GM10266 (cell line): ENCODE measurements at regions not wholly inside any gene's neighbourhood (a gene's known extent, or its start where the extent isn't known, plus 50 kb on each side); places are given as distances from the start of the nearest gene placed in this dataset.

Source experiments
- DNase-seq: peaks from one replicate; pipeline ENCODE4 v3.0.0; 2012; ENCODE audit errors: extremely low spot score
- CTCF ChIP-seq: IDR thresholded peaks from 2 replicates; pipeline ENCODE4 v1.5.1; 2012; ENCODE audit warnings: mild to moderate bottlenecking, low read depth; ENCODE audit not compliant: control insufficient read depth, insufficient read depth; ENCODE audit errors: missing control alignments

DNA sequence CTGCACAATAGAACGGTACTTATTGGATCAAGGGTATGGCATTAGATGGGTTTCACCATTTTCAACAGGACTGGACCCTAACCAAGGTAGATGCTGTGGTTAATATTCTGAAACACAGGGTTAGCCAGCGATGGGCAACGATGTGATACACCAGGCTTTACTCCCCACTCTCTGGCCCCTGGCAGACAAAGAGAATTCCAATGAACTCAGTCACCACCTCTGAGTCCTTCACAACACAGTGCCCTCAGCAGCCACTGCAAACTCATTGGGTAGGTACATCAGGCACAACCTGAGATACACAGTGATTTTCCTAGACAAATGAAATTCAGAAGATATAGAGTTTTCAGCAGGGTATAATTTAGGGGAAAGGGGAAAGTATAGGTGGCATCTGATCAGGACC, 634.5 kb downstream of the ZEB2 start:
- DNase-seq, result no peak
- no peak for TF ChIP-seq CTCF

GRCh38 chr2:143881246-143881645, 638.7 kb downstream of the ZEB2 start:
- DNase-seq, result no peak
- no peak for TF ChIP-seq CTCF

DNA sequence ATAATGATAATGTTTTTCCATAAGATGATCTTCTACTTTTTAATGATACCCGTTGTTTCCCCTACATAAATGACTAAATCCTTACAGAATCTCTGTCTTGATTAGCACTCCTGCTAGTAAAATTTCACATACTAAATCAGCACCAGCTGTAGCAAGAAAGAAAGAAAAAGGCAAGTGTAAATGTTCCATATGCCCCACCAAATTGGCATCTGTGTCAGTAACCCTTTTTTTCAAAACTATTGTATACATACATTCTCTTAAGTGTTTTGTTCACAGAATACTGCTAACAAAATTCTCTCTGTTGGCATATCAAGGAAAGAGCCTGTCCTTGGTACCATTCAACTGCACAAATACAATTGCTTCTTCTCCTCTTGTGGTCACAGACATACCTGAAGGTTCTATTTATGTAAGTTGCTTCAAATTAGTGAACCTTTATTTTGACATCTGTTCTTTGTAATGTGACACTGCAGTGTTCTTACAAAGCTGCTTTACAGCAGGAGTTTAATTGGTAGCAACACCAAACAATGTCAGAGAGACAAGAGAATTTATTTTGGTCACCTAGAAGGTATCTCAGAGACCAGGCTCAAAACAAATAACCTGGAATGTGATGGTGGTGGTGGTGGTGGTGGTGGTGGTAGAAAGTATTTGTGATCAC, 641.9 kb downstream of the ZEB2 start:
- TF ChIP-seq CTCF, result no peak
- no peak for DNase-seq

DNA sequence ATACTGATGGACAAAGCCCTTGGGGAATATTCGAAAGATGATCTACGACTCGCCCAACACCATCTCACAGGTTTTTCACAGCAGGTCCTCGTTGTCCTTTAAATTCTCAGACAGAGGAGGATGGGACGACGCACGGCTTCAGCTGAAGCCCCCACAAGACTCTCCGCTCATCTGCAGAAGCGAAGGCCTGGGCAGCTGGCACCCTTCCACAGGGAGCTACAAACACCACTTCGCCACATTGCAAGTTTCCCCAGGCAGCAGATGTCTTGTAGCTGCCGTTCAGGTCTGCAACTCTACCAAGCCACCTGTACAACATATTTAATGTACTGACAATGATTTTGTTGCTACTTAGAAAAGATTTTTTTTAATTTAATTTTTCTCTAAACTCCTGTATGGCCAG, 642.9 kb downstream of the ZEB2 start:
- TF ChIP-seq CTCF, result no peak
- DNase-seq, result no peak

DNA sequence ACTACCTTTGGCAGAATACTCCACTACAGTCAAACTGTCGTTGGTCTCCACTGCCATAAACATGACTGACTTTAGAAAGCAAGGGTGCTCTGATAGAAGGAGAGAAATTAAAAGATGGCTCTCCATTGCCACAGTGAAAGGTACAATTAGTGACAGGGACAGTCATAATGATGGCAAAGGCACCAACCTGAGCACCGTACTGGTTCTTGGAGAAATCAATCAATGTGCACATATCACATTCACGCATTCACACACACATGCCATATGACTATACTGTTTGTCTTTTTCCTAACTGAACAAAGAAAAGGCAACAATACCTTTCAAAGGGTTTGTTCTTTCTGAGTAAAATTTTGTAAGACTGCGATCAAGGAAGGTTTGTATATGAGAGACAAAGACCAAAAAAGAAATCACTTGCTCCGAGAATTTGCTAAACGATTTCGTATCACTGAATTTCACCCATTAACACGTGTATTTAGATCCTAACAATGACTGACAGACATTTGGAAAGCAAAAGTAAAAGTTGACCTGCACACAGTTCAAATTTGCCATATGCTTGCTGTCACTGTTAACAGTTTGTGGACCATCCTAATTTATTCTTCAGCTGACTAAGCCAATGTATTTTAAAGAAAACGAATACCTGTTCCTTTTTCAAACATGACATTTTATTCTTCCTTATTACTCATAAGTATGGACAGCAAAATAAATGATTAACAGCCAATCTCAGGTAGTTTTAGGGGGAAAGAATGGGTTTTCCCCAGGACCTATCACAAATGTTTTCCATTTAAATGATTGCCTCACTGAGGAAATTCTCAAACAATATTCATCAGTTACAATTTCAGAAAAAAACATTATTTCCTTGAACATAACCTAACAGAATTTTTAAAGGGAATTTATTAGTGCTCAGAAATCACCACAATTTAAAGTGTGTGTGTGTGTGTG, 644.4 kb downstream of the ZEB2 start:
- no peak for TF ChIP-seq CTCF
- no peak for DNase-seq

DNA sequence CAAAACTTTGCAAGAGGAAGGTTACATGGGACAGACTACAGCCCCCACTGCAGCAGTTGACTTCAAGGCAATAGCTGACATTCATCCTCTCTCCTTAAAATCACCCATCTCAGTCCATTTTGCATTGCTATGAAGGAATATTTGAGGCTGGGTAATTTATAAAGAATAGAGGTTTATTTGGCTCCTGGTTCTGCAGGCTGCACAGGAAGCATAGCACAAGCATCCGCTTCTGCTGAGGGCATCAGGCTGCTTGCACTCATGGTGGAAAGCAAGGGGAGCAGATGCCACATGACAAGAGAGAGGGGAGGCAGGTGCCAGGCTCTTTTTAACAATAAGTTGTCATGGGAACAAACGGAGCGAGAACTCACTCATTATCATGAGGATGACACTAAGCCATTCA, 646.0 kb downstream of the ZEB2 start:
- TF ChIP-seq CTCF, result no peak
- DNase-seq, result no peak

DNA sequence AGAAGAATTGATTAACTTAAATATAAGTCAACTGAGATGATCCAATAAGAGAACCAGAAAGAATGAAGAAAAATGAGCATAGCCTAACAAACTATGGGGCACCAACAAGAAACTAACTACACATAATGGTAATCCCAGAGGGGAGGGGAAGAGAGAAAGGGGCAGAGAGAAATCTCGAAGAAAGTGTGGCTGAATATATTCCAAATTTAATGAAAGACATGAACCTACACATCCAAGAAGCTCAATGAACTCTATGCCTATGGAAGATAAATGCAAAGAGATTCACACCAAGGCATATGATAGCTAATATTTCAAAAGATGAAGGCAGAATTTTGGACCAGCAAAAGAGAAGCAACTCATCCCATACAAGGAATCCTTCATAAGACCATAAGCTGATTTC, 649.2 kb downstream of the ZEB2 start:
- TF ChIP-seq CTCF, result no peak
- DNase-seq, result no peak
